ENCODE measurements at regions not wholly inside any gene's neighbourhood (a gene's known extent, or its start where the extent isn't known, plus 50 kb on each side); places are given as distances from the start of the nearest gene placed in this dataset.

DNA sequence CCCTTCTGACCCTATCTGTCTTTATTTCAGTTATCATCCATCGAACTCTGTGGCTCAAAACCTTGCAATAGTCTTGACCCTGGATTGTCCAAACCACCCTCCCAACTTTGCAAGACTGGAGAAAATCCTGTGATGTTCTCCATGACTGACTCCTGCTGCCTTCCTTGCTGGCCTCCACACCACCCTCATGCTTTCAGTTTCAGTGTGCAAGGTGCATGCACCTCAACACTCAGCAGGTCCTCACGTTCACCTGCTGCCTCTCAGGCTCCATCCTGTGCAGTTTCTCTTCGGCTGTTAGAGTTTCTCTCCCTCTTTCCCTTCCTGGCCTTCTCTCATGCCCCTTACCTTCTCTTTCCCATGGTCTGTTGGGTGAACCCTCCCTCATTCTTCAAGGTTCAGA is 59.4 kb upstream of the ASIC2 start:
- TF ChIP-seq, protein P1, sequence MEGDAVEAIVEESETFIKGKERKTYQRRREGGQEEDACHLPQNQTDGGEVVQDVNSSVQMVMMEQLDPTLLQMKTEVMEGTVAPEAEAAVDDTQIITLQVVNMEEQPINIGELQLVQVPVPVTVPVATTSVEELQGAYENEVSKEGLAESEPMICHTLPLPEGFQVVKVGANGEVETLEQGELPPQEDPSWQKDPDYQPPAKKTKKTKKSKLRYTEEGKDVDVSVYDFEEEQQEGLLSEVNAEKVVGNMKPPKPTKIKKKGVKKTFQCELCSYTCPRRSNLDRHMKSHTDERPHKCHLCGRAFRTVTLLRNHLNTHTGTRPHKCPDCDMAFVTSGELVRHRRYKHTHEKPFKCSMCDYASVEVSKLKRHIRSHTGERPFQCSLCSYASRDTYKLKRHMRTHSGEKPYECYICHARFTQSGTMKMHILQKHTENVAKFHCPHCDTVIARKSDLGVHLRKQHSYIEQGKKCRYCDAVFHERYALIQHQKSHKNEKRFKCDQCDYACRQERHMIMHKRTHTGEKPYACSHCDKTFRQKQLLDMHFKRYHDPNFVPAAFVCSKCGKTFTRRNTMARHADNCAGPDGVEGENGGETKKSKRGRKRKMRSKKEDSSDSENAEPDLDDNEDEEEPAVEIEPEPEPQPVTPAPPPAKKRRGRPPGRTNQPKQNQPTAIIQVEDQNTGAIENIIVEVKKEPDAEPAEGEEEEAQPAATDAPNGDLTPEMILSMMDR (IDR thresholded peaks at IDR 0.05): no peak
- no peak for TF ChIP-seq POLR2A (IDR thresholded peaks at IDR 0.05)

Measured in esophagus squamous epithelium (tissue), 4 donors.